HFFc6 (cell line): ENCODE measurements at regions not wholly inside any gene's neighbourhood (a gene's known extent, or its start where the extent isn't known, plus 50 kb on each side); places are given as distances from the start of the nearest gene placed in this dataset.
A peak's percentile ranks its signal among the peaks of the same experiment; 100 is the strongest.

ENCODE experiments used
- DNase-seq: peaks from one replicate; pipeline ENCODE4 v3.0.0-alpha.2; 2018
- H3K27ac Mint-ChIP-seq: 2 replicates; pipeline ENCODE4 v1.8.0; 2020; ENCODE audit warnings: mild to moderate bottlenecking, mixed read lengths
- H3K27me3 Mint-ChIP-seq: 2 replicates; pipeline ENCODE4 v1.8.0; 2021; ENCODE audit warnings: mild to moderate bottlenecking, moderate library complexity, mixed read lengths; ENCODE audit not compliant: insufficient read depth
- H3K36me3 Mint-ChIP-seq: 2 replicates; pipeline ENCODE4 v1.8.0; 2021; ENCODE audit warnings: low read depth, mixed read lengths
- H3K4me1 Mint-ChIP-seq: 2 replicates; pipeline ENCODE4 v1.8.0; 2020; ENCODE audit warnings: low read depth, mixed read lengths
- H3K4me3 Mint-ChIP-seq: 2 replicates; pipeline ENCODE4 v1.8.0; 2020; ENCODE audit warnings: mild to moderate bottlenecking, moderate library complexity, mixed read lengths
- H3K9me3 Mint-ChIP-seq: 2 replicates; pipeline ENCODE4 v1.8.0; 2020; ENCODE audit warnings: mild to moderate bottlenecking, mixed read lengths
- microRNA-seq: library from miRNA; unstranded; fragments of <30 nt; microRNA quantifications from one replicate; pipeline ENCODE4, GENCODE V29; 2019
- TF ChIP-seq, protein P1 (sequence below): fragments of 200-600 bp; sonication (generic); IDR thresholded peaks from 2 replicates; pipeline ENCODE4 v1.5.0; 2021; ENCODE audit warnings: antibody characterized with exemption, mild to moderate bottlenecking

DNA sequence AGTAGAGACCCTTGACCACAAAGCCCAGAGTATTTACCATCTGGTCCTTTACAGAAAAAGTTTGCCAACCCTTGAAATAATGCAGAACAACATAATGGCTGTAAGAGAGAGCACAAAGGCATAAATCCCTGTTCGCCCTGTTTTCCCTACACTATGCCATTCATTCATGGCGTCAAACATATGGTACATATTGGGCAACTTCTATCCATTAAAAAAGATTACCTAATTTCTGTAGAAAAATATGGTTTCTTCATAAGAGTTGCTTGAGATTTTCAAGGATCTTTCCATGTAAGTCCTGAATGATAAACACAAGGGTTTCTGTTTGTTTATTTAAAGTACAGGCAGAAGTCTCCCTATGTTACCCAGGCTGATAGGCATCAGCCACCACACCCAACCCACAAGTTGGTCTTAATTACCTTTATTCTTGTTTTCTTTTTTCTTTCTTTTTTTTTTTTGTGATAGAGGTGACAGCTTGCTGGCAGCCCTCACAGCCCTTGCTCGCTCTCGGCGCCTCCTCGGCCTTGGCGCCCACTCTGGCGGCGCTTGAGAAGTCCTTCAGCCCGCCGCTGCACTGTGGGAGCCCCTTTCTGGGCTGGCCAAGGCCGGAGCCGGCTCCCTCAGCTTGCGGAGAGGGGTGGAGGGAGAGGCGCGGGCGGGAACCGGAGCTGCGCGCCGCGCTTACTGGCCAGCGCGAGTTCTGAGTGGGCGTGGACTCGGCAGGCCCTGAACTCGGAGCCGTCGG, 68.3 kb upstream of the NR5A2 start:
- DNase-seq = no peak
- TF ChIP-seq, protein P1, sequence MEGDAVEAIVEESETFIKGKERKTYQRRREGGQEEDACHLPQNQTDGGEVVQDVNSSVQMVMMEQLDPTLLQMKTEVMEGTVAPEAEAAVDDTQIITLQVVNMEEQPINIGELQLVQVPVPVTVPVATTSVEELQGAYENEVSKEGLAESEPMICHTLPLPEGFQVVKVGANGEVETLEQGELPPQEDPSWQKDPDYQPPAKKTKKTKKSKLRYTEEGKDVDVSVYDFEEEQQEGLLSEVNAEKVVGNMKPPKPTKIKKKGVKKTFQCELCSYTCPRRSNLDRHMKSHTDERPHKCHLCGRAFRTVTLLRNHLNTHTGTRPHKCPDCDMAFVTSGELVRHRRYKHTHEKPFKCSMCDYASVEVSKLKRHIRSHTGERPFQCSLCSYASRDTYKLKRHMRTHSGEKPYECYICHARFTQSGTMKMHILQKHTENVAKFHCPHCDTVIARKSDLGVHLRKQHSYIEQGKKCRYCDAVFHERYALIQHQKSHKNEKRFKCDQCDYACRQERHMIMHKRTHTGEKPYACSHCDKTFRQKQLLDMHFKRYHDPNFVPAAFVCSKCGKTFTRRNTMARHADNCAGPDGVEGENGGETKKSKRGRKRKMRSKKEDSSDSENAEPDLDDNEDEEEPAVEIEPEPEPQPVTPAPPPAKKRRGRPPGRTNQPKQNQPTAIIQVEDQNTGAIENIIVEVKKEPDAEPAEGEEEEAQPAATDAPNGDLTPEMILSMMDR = no peak
- peaks cover 7% of the 10 kb centered on the region for H3K27me3 Mint-ChIP-seq
- no peak overlapping the region for H3K4me3 Mint-ChIP-seq
- H3K36me3 Mint-ChIP-seq = no peaks in the 10 kb centered on the region
- H3K4me1 Mint-ChIP-seq = no peaks in the 10 kb centered on the region
- H3K27ac Mint-ChIP-seq = no peak overlapping the region
- H3K9me3 Mint-ChIP-seq = no peaks in the 10 kb centered on the region

DNA sequence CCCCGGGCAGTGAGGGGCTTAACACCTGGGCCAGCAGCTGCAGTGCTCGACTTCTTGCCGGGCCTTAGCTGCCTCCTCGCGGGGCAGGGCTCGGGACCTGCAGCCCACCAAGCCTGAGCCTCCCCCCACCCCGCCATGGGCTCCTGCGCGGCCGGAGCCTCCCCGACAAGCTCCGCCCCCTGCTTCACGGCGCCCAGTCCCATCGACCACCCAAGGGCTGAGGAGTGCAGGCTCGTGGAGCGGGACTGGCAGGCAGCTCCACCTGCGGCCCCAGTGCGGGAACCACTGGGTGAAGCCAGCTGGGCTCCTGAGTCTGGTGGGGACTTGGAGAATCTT, 67.8 kb upstream of the NR5A2 start:
- TF ChIP-seq, protein P1 = no peak
- Mint-ChIP-seq H3K4me3 (no peak overlapping the region), H3K36me3 (no peaks in the 10 kb centered on the region), H3K9me3 (no peaks in the 10 kb centered on the region), H3K27me3 (peaks cover 4% of the 10 kb centered on the region; the same call in 1 of the 2 replicates), H3K27ac (no peak overlapping the region), H3K4me1 (no peaks in the 10 kb centered on the region)
- no peak for DNase-seq

DNA sequence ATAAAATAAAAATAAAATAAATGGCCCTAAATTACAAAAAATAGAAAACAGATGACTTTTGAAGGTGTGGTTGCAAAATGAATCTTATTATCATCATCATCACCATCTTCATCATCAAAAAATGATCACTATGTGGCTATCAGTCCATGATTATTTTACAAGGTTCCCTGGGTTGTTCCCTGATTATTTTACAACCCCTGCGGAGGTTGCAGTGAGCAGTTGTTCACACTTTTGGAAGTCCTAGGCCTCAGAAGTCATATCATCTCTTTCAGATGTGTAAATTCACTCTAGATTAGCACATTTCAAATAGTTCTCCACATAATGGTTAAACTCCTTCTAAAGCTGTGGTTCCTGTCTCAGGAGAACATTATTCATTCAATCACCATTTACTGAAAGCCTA, 57.4 kb upstream of the NR5A2 start:
- H3K9me3 Mint-ChIP-seq = no peaks in the 10 kb centered on the region
- H3K27me3 Mint-ChIP-seq = no peaks in the 10 kb centered on the region; the same call in none of the 2 replicates
- H3K36me3 Mint-ChIP-seq = no peaks in the 10 kb centered on the region
- TF ChIP-seq, protein P1 = no peak
- H3K27ac Mint-ChIP-seq = no peak overlapping the region
- no peak for DNase-seq
- H3K4me3 Mint-ChIP-seq = no peak overlapping the region
- H3K4me1 Mint-ChIP-seq = peaks cover 5% of the 10 kb centered on the region; the same call in 1 of the 2 replicates

DNA sequence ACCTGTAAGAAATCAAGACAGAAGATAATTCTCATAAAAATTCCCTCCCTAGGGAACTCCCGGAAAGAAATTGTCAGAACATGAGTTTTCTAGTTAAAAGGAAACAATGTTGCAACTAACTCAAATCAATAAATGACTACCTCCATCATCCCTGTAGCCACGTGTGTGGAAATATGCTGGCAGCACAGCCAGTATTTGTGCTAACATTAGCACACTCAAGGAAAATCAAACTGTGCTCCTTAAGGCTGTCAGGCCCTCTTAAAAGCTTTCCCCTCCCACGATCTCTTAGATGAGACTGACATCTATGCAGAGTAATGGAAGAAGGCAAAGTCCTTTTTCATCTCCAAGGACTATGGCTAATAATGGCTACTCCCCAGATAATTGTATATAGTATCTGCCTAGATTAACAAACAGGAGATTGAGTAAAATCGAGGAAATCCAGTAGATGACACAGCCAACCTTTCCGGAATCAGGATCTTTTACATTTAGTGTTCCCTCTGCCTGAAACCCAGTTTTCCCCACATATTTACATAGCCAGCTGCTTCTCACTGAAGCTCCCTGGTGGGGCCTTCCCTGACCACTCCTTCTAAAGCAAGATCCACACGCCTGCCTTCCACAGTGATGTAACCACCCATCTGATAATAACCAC, 50.9 kb upstream of the NR5A2 start:
- Mint-ChIP-seq H3K4me1 (peaks cover 12% of the 10 kb centered on the region; the same call in 1 of the 2 replicates), H3K27me3 (no peaks in the 10 kb centered on the region; the same call in none of the 2 replicates), H3K36me3 (no peaks in the 10 kb centered on the region), H3K27ac (no peak overlapping the region), H3K9me3 (no peaks in the 10 kb centered on the region), H3K4me3 (no peak overlapping the region)
- TF ChIP-seq, protein P1 = no peak
- DNase-seq = no peak

Small RNA genes lying in the stretch of these regions (microRNA-seq; reads per million reads assigned to microRNA genes)
- 704 reads per million, percentile 71 among the genes with 10 or more reads in this experiment for gene MIR181A1
- gene MIR181B1 = 55.6 reads per million, percentile 41 among the genes with 10 or more reads in this experiment
